PC-3 (cell line): ENCODE measurements at regions not wholly inside any gene's neighbourhood (a gene's known extent, or its start where the extent isn't known, plus 50 kb on each side); places are given as distances from the start of the nearest gene placed in this dataset.

Experiments
- EZH2 ChIP-seq: fragments of 300-600 bp; sonication (generic); IDR thresholded peaks from one replicate; pipeline ENCODE4 v1.6.1; 2017; ENCODE audit warnings: antibody characterized with exemption, mild to moderate bottlenecking, low read length; ENCODE audit not compliant: unreplicated experiment
- EZH2phosphoT487 ChIP-seq: fragments of 300-600 bp; sonication (generic); IDR thresholded peaks from 2 replicates; pipeline ENCODE4 v1.6.1; 2018; ENCODE audit warnings: mild to moderate bottlenecking, antibody characterized with exemption, low read length, borderline replicate concordance
- TF ChIP-seq, protein P1 (sequence below): fragments of 300-600 bp; sonication (generic); conservative IDR thresholded peaks from 2 replicates; pipeline ENCODE4 v1.5.1; 2017; ENCODE audit warnings: antibody characterized with exemption, low read depth, mild to moderate bottlenecking, low read length

DNA sequence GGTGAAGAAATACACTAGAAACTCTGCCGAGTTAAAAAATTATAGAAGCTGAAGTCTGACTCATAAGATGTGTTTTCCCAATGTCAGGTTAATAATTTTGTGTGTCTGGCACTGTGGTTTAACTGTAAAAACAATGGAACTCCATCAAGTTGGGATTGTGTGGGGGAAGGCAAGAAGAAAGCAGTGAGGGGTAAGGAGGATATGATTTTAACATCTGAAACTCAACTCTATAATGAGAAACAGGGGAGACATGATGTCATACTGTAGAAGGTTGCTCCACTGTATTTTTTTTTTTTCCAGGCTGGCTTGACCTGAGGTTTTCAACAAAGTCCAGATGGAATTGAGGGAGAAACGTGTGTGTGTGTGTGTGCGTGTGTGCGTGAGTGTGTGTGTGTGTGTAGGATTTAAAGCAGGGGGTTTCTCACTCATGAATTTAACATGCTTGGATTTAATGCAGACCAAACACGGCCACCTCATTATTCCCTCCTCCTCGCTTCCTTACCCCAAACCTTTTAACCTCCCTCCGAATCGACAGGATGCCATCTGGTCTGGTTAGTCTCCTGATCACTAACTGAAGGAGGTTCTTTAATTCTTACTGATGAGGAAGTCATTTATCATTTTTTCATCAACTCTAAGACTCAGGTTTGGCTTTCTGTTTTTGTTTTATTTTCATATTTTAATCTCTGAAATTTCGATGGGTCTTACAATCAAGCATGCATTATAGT lies 140.2 kb upstream of the LPAR1 start:
- TF ChIP-seq, protein P1, sequence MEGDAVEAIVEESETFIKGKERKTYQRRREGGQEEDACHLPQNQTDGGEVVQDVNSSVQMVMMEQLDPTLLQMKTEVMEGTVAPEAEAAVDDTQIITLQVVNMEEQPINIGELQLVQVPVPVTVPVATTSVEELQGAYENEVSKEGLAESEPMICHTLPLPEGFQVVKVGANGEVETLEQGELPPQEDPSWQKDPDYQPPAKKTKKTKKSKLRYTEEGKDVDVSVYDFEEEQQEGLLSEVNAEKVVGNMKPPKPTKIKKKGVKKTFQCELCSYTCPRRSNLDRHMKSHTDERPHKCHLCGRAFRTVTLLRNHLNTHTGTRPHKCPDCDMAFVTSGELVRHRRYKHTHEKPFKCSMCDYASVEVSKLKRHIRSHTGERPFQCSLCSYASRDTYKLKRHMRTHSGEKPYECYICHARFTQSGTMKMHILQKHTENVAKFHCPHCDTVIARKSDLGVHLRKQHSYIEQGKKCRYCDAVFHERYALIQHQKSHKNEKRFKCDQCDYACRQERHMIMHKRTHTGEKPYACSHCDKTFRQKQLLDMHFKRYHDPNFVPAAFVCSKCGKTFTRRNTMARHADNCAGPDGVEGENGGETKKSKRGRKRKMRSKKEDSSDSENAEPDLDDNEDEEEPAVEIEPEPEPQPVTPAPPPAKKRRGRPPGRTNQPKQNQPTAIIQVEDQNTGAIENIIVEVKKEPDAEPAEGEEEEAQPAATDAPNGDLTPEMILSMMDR = no peak
- TF ChIP-seq EZH2 (no peak), EZH2phosphoT487 (no peak)
